Thoracic aorta (tissue), 2 donors: ENCODE measurements at regions not wholly inside any gene's neighbourhood (a gene's known extent, or its start where the extent isn't known, plus 50 kb on each side); places are given as distances from the start of the nearest gene placed in this dataset.

Source experiments
- ATAC-seq: fragments of 150-250 bp; one replicate; pipeline ENCODE4 v1.8.0; 2017; ENCODE audit warnings: low read depth; ENCODE audit not compliant: insufficient number of reproducible peaks, low FRiP score
- DNase-seq: peaks from one replicate; pipeline ENCODE4 v3.0.0-alpha.2; 2020; ENCODE audit warnings: low spot score
- H3K27ac ChIP-seq, 2 donors: fragments of 200-600 bp; sonication (generic); 1 replicate in 1 of 2; 2 replicates in 1 of 2; pipeline ENCODE4 v1.5.1; 2016; ENCODE audit warnings: mild to moderate bottlenecking in 2 of 2, moderate library complexity in 2 of 2
- H3K27me3 ChIP-seq: fragments of 200-600 bp; sonication (generic); replicated peaks from 2 replicates; pipeline ENCODE4 v1.6.0; 2016; ENCODE audit warnings: mild to moderate bottlenecking; ENCODE audit not compliant: insufficient read depth
- H3K36me3 ChIP-seq: fragments of 200-600 bp; sonication (generic); one replicate; pipeline ENCODE4 v1.5.1; 2016
- H3K4me1 ChIP-seq, 2 donors: fragments of 200-600 bp; sonication (generic); 1 replicate in 1 of 2; 2 replicates in 1 of 2; pipeline versions ENCODE4 v1.5.1 to v1.6.0; 2016; ENCODE audit warnings: low read depth in 2 of 2, mild to moderate bottlenecking in 1 of 2; ENCODE audit not compliant: control insufficient read depth in 1 of 2
- H3K4me3 ChIP-seq: fragments of 200-600 bp; sonication (generic); 2 replicates; pipeline ENCODE4 v1.5.1; 2016; ENCODE audit warnings: mild to moderate bottlenecking
- H3K9me3 ChIP-seq: fragments of 200-600 bp; sonication (generic); 2 replicates; pipeline ENCODE4 v1.5.1; 2016
- TF ChIP-seq, protein P1 (sequence below): fragments of 200-600 bp; sonication (generic); IDR thresholded peaks from one replicate; pipeline ENCODE4 v1.5.1; 2019; ENCODE audit warnings: antibody characterized with exemption

GRCh38 chrX:4925911-4926310 is 1212.5 kb upstream of the PRKX start:
- TF ChIP-seq, protein P1, sequence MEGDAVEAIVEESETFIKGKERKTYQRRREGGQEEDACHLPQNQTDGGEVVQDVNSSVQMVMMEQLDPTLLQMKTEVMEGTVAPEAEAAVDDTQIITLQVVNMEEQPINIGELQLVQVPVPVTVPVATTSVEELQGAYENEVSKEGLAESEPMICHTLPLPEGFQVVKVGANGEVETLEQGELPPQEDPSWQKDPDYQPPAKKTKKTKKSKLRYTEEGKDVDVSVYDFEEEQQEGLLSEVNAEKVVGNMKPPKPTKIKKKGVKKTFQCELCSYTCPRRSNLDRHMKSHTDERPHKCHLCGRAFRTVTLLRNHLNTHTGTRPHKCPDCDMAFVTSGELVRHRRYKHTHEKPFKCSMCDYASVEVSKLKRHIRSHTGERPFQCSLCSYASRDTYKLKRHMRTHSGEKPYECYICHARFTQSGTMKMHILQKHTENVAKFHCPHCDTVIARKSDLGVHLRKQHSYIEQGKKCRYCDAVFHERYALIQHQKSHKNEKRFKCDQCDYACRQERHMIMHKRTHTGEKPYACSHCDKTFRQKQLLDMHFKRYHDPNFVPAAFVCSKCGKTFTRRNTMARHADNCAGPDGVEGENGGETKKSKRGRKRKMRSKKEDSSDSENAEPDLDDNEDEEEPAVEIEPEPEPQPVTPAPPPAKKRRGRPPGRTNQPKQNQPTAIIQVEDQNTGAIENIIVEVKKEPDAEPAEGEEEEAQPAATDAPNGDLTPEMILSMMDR, result no peak
- no peak for ATAC-seq

DNA sequence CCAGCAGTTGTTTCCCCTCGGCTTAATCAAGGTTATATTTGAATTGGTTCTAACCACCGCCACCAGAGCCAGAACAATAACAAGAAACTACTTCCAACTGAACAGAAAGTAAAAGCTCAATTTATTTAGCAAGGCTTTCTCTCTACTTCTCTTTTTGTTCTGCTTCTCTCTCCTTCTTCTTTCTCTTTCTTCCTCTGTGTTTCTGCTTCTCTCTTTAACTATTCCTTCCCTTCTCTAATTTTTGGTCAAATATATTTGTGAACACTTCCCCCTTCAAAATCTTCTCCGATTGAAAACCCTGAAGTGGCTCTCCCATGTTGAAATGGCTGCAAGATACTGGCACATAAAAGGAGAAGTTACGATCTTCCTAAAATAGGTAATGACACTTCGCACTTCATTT is 1195.9 kb upstream of the PRKX start:
- Histone ChIP-seq H3K27ac (no peak overlapping the region), H3K36me3 (no peaks in the 10 kb centered on the region), H3K27me3 (no peaks in the 10 kb centered on the region), H3K4me3 (no peak overlapping the region), H3K9me3 (no peaks in the 10 kb centered on the region), H3K4me1 (no peaks in the 10 kb centered on the region)
- no peak for ATAC-seq
- no peak for DNase-seq
- TF ChIP-seq, protein P1, result no peak

More at GRCh38 chrX:4925911-4926310, 1212.5 kb upstream of the PRKX start:
- no peak for DNase-seq
- Histone ChIP-seq H3K36me3 (no peaks in the 10 kb centered on the region), H3K27ac (no peak overlapping the region), H3K9me3 (no peaks in the 10 kb centered on the region), H3K4me3 (no peak overlapping the region), H3K27me3 (no peaks in the 10 kb centered on the region), H3K4me1 (no peaks in the 10 kb centered on the region)

DNA sequence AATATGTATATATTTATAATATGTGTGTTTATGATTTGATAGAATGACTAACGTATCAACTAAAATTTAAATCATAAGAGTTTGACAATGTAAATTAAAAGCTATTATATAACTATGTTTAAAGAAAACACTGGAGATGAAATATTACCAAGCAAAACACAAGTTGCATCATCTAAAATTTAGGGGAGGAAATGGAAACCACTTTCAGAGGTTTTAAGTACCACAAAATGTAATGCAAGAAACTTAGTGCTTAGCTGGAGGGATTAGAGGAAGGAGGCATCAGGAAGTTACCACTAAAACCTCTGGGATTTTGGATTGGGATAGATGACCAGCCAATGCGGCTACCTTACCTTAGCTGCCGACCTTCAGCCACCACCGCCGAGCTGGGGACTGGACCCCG is 1192.1 kb upstream of the PRKX start:
- Histone ChIP-seq H3K27me3 (no peaks in the 10 kb centered on the region), H3K9me3 (no peaks in the 10 kb centered on the region), H3K27ac (no peak overlapping the region), H3K4me1 (no peaks in the 10 kb centered on the region), H3K4me3 (no peak overlapping the region), H3K36me3 (no peaks in the 10 kb centered on the region)
- DNase-seq (no peak), ATAC-seq (no peak)
- TF ChIP-seq, protein P1, result no peak

DNA sequence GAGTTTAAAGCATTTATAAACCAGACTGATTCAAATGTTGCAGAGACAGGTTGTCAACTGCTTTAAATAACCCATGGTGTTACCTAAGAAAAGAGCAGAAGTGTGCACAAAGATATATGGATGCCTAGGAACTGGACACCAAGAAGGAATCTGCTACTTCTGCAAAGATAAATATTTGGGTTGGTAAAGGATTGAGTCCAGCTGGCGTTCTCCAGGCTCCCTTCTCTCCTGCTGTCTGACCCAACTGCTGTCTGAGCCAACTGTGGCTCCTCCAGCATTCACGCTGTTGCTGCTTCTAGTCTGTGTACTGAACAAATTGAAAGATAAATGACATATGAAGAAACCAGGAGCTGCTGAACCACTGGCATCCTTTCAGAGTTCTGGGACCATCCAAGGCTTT is 1167.8 kb upstream of the PRKX start:
- DNase-seq (no peak), ATAC-seq (no peak)
- H3K27me3 ChIP-seq, result no peaks in the 10 kb centered on the region
- H3K9me3 ChIP-seq, result no peaks in the 10 kb centered on the region
- no peak overlapping the region for H3K4me3 ChIP-seq
- H3K36me3 ChIP-seq, result no peaks in the 10 kb centered on the region
- TF ChIP-seq, protein P1, result no peak
- no peak overlapping the region for H3K27ac ChIP-seq
- H3K4me1 ChIP-seq, result no peaks in the 10 kb centered on the region

DNA sequence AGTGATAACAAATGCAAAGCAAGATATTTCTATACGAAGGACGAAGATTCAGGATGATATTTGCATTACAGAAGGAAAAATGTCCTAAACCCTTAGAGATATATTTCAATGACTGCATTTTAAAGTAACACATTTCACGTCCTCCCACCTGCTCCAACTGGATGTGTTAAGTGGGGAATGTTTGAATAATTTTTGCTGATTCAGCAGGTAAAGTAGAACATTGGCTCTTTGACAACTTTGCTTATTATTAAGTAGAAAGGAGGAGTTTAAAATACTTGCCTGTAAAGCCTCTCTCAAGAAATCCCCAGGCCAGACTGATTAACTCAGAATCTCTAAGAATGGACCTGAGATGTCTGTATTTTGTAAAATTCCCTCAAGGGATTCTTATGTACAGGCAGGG is 1165.2 kb upstream of the PRKX start:
- TF ChIP-seq, protein P1, result no peak
- H3K27ac ChIP-seq, result no peak overlapping the region
- H3K4me3 ChIP-seq, result no peak overlapping the region
- no peaks in the 10 kb centered on the region for H3K9me3 ChIP-seq
- DNase-seq (no peak), ATAC-seq (no peak)
- no peaks in the 10 kb centered on the region for H3K36me3 ChIP-seq
- H3K4me1 ChIP-seq, result no peaks in the 10 kb centered on the region
- no peaks in the 10 kb centered on the region for H3K27me3 ChIP-seq
